Activated T-helper 1 cell treated with Interleukin-2 at 50 U/mL for 16 hours (primary cell): ENCODE measurements at regions not wholly inside any gene's neighbourhood (a gene's known extent, or its start where the extent isn't known, plus 50 kb on each side); places are given as distances from the start of the nearest gene placed in this dataset.
"Not testable (repeated sequence)": the region's sequence is repeated elsewhere in the genome, so short reads cannot be mapped to it uniquely, and the experiment has no call there.

Source experiments
- DNase-seq: peaks from one replicate; pipeline ENCODE4 v3.0.0-alpha.2; 2020; ENCODE audit warnings: low read depth

GRCh38 chr1:199930067-199930466 is 97.4 kb upstream of the NR5A2 start:
- DNase-seq, result not testable (repeated sequence)

DNA sequence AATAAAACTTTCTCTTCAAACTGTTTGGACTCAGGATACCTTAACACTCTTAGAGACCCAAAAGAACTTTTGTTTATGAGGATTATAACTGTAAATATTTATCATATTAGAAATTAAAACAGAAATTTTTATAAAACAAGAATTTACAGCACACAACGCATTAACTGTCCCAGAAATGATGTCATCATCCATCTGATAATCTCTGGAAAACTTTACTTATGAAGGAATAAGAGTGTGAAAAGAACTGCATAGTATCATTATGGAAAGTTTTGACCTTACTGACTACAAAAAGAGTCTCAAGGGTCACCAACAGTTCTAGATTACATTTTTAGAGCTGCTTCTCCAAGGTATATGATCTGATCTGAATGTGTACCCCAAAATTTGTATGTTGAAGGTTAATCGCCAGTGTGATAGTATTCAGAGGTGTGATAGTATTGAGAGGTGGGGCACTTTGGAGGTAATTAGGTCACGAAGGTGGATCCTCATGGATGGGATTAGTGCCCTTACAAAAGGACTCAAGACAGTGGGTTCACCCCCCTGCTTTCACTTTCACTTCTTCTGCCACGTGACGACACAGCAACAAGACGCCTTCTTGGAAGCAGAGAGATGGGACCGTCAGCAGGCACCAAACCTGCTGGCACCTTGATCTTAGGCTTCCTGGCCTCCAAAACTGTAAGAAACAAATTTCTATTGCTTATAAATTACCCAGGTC is 95.7 kb upstream of the NR5A2 start:
- DNase-seq, result no peak

- no peak for DNase-seq
Measured at GRCh38 chr1:199932462-199932861, 95.0 kb upstream of the NR5A2 start.

- DNase-seq, result no peak
Measured at GRCh38 chr1:199936441-199936840, 91.1 kb upstream of the NR5A2 start.

- DNase-seq, result no peak
Measured at GRCh38 chr1:199937161-199937560, 90.3 kb upstream of the NR5A2 start.

GRCh38 chr1:199937661-199938060 is 89.8 kb upstream of the NR5A2 start:
- DNase-seq, result no peak

DNA sequence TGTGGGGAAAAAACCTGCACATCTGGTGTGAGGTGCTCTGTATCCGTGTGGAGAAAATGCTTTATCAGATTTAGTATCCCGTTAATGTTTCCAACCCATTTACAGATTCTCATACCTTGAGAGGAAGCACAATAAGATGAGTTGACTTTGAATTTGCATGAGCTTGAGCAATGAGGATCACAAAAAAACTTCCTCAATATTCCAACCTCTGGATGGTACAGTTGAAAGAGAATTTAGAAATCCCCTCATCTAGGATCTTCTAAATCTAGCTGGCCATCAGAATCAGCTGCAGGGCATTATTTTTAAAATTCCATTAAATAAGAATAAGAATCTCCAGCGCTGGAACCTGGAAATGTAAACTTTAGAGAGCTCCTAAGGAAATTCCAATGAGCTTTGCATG is 82.5 kb upstream of the NR5A2 start:
- DNase-seq, result no peak

DNA sequence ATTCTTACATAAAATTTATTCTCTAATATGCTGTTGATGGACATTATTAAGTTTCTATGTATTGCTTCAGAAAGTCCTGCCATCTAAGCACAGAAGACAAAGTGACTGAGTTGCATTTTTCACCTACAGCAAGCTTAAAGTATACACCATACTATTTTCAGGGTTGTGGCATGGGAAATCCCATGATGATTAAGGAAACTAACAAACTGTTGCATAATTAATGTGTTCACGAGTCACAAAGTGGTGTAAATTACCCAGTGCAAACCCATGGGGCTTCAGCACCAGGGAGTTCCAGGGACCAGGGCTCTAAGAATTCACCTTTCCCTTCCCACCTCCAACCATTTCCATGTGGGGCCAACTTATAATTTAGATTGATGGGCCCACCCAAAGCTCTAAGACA is 81.9 kb upstream of the NR5A2 start:
- DNase-seq, result no peak

DNA sequence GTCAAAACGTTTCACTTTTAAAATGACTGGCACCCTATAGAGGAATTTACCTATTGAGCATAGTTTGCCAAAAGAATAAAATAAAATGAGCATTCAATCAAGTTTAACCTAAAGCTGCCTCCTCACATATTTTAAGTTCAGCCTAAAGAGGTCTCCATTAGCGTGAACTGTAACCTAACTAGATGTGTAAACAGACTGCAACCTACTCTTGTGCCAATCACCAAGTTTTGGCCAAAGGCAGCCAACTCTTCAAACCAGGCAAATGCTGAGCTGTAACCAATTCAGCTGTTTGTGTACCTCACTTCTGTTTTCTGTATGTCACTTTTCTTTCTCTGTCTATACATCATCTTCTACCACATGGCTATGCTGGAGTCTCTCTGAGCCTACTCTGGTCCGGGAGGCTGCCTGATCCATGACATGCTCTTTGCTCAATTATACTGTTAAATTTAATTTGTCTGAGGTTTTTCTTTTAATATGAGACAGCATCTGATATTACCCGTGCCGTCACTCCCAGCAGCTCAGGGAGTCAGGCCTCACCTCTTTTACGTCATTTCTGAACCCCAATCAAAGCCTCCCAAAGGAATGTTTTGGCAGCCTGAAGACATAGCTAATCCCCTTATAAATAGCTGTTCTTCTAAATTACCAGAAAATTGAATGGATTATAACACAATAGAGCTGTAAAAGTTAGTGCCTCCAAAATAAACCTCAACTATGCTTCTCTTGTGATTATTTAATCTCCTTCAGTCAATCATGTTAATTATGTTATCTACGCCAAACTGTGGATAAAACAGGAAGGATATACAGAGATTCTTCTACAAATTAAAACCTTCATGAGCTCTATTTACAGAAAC is 81.0 kb upstream of the NR5A2 start:
- DNase-seq, result no peak

GRCh38 chr1:199948587-199949280 is 78.8 kb upstream of the NR5A2 start:
- DNase-seq, result no peak

DNA sequence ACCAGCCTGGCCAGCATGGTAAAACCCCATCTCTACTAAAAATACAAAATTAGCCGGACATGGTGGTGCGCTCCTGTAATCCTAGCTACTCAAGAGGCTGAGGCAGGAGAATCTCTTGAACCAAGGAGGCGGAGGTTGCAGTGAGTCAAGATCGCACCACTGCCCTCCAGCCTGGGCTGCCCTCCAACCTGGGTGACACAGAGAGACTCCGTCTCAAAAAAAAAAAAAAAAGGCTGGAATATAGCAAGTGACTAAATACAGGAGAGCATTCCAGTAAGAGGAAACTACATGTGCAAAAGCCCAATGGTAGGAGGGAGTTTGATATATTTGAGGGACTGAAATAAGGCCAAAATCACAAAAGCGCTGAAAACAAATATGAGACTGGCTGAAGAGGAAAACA is 76.5 kb upstream of the NR5A2 start:
- not testable (repeated sequence) for DNase-seq

DNA sequence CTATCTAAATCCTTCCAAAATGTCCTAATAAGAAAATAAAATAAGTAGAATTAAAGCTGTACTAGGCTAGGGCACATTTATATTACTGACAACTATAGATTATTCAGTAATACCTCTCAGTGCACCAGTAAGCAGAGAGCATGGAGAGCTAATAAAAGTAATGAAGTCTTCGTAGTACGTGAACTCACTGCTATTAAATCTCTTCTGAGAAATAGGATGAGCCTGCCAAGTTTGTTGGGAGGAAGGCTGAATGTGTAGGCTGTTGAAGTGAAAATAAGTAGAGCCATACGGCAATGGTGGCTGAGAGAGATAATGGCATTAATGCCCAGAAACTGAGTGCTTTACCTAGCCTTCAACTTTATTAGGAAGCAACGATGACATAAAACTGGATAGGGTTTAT is 73.9 kb upstream of the NR5A2 start:
- no peak for DNase-seq

GRCh38 chr1:199954699-199955098 is 72.8 kb upstream of the NR5A2 start:
- no peak for DNase-seq

GRCh38 chr1:199955235-199955634 is 72.3 kb upstream of the NR5A2 start:
- DNase-seq, result no peak

GRCh38 chr1:199956005-199956404 is 71.5 kb upstream of the NR5A2 start:
- no peak for DNase-seq

GRCh38 chr1:199959033-199959774 is 68.3 kb upstream of the NR5A2 start:
- DNase-seq, result no peak

DNA sequence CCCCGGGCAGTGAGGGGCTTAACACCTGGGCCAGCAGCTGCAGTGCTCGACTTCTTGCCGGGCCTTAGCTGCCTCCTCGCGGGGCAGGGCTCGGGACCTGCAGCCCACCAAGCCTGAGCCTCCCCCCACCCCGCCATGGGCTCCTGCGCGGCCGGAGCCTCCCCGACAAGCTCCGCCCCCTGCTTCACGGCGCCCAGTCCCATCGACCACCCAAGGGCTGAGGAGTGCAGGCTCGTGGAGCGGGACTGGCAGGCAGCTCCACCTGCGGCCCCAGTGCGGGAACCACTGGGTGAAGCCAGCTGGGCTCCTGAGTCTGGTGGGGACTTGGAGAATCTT is 67.8 kb upstream of the NR5A2 start:
- no peak for DNase-seq

DNA sequence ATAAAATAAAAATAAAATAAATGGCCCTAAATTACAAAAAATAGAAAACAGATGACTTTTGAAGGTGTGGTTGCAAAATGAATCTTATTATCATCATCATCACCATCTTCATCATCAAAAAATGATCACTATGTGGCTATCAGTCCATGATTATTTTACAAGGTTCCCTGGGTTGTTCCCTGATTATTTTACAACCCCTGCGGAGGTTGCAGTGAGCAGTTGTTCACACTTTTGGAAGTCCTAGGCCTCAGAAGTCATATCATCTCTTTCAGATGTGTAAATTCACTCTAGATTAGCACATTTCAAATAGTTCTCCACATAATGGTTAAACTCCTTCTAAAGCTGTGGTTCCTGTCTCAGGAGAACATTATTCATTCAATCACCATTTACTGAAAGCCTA is 57.4 kb upstream of the NR5A2 start:
- no peak for DNase-seq

- DNase-seq, result no peak
Measured at GRCh38 chr1:199976496-199977144, 50.9 kb upstream of the NR5A2 start.
